BLaER1 (cell line): ENCODE measurements at regions not wholly inside any gene's neighbourhood (a gene's known extent, or its start where the extent isn't known, plus 50 kb on each side); places are given as distances from the start of the nearest gene placed in this dataset.

Experiments used
- H3K27ac ChIP-seq: shearing (Covaris generic); formaldehyde crosslinking; 2 replicates; pipeline ENCODE4 v1.8.1; 2022
- H3K27me3 ChIP-seq: shearing (Covaris generic); formaldehyde crosslinking; 2 replicates; pipeline ENCODE4 v1.8.1; 2022
- H3K36me3 ChIP-seq: shearing (Covaris generic); formaldehyde crosslinking; 2 replicates; pipeline ENCODE4 v1.8.1; 2022
- H3K4me1 ChIP-seq: shearing (Covaris generic); formaldehyde crosslinking; 2 replicates; pipeline ENCODE4 v1.8.1; 2022
- H3K4me2 ChIP-seq: shearing (Covaris generic); formaldehyde crosslinking; 2 replicates; pipeline ENCODE4 v1.8.1; 2022
- H3K4me3 ChIP-seq: shearing (Covaris generic); formaldehyde crosslinking; 2 replicates; pipeline ENCODE4 v1.8.1; 2022
- H3K9ac ChIP-seq: shearing (Covaris generic); formaldehyde crosslinking; 2 replicates; pipeline ENCODE4 v1.8.1; 2022
- H3K9me3 ChIP-seq: shearing (Covaris generic); formaldehyde crosslinking; 2 replicates; pipeline ENCODE4 v1.8.1; 2022
- H4K20me1 ChIP-seq: shearing (Covaris generic); formaldehyde crosslinking; 2 replicates; pipeline ENCODE4 v1.8.1; 2022
- Cebpa-rat ChIP-seq: shearing (Covaris generic); IDR thresholded peaks from 2 replicates; pipeline ENCODE4 v1.8.1; 2022

- H3K9me3 ChIP-seq, result 0 out of 2 replicates have a peak, but pooled peaks cover 4% of the 10 kb centered on the region
- no peak overlapping the region for H3K4me2 ChIP-seq
- no peak for TF ChIP-seq Cebpa-rat
- H3K36me3 ChIP-seq, result no peaks in the 10 kb centered on the region
- H3K4me1 ChIP-seq, result no peaks in the 10 kb centered on the region
- H3K9ac ChIP-seq, result no peak overlapping the region
- H3K27ac ChIP-seq, result no peak overlapping the region
- H4K20me1 ChIP-seq, result no peaks in the 10 kb centered on the region; the same call in 1 of the 2 replicates
- peaks cover 63% of the 10 kb centered on the region for H3K27me3 ChIP-seq
- H3K4me3 ChIP-seq, result no peak overlapping the region
Measured at GRCh38 chrX:124804962-124805361, 458.6 kb downstream of the SH2D1A start.

- Histone ChIP-seq H3K4me1 (no peaks in the 10 kb centered on the region), H3K4me2 (no peak overlapping the region), H3K9me3 (0 out of 2 replicates have a peak, but pooled peaks cover 4% of the 10 kb centered on the region)
Measured at GRCh38 chrX:124805486-124805885, 459.1 kb downstream of the SH2D1A start.

GRCh38 chrX:124814106-124814505 lies 467.7 kb downstream of the SH2D1A start:
- H3K27me3 ChIP-seq, result peaks cover 37% of the 10 kb centered on the region
- H3K27ac ChIP-seq, result no peak overlapping the region
- H3K36me3 ChIP-seq, result no peaks in the 10 kb centered on the region
- no peaks in the 10 kb centered on the region for H4K20me1 ChIP-seq
- H3K4me1 ChIP-seq, result no peaks in the 10 kb centered on the region
- no peak overlapping the region for H3K9ac ChIP-seq
- no peak for TF ChIP-seq Cebpa-rat
- H3K9me3 ChIP-seq, result 0 out of 2 replicates have a peak, but pooled peaks cover 4% of the 10 kb centered on the region
- no peak overlapping the region for H3K4me3 ChIP-seq
- no peak overlapping the region for H3K4me2 ChIP-seq

More at GRCh38 chrX:124805486-124805885, 459.1 kb downstream of the SH2D1A start:
- H3K9ac ChIP-seq, result no peak overlapping the region
- no peak overlapping the region for H3K27ac ChIP-seq
- no peaks in the 10 kb centered on the region for H3K36me3 ChIP-seq
- H3K27me3 ChIP-seq, result peaks cover 63% of the 10 kb centered on the region
- no peaks in the 10 kb centered on the region; the same call in 1 of the 2 replicates for H4K20me1 ChIP-seq
- no peak overlapping the region for H3K4me3 ChIP-seq
- TF ChIP-seq Cebpa-rat, result no peak

GRCh38 chrX:124818033-124818432 lies 471.7 kb downstream of the SH2D1A start:
- peaks cover 63% of the 10 kb centered on the region for H3K27me3 ChIP-seq
- no peaks in the 10 kb centered on the region for H3K9me3 ChIP-seq
- no peaks in the 10 kb centered on the region for H3K36me3 ChIP-seq
- TF ChIP-seq Cebpa-rat, result no peak
- no peak overlapping the region for H3K4me3 ChIP-seq
- H3K9ac ChIP-seq, result no peak overlapping the region
- H3K4me1 ChIP-seq, result no peaks in the 10 kb centered on the region
- H3K27ac ChIP-seq, result no peak overlapping the region
- H4K20me1 ChIP-seq, result no peaks in the 10 kb centered on the region; the same call in 1 of the 2 replicates
- no peak overlapping the region for H3K4me2 ChIP-seq

- no peak overlapping the region for H3K9ac ChIP-seq
- no peak overlapping the region for H3K27ac ChIP-seq
- no peak overlapping the region for H3K4me2 ChIP-seq
- peaks cover 64% of the 10 kb centered on the region for H3K27me3 ChIP-seq
- no peak overlapping the region for H3K4me3 ChIP-seq
- H3K36me3 ChIP-seq, result no peaks in the 10 kb centered on the region
- H3K9me3 ChIP-seq, result no peaks in the 10 kb centered on the region
- no peaks in the 10 kb centered on the region; the same call in 1 of the 2 replicates for H4K20me1 ChIP-seq
- H3K4me1 ChIP-seq, result no peaks in the 10 kb centered on the region
- TF ChIP-seq Cebpa-rat, result no peak
Measured at GRCh38 chrX:124818764-124819163, 472.4 kb downstream of the SH2D1A start.

GRCh38 chrX:124820738-124821137 lies 474.4 kb downstream of the SH2D1A start:
- H3K4me1 ChIP-seq, result no peaks in the 10 kb centered on the region
- no peak overlapping the region for H3K4me2 ChIP-seq
- H3K36me3 ChIP-seq, result no peaks in the 10 kb centered on the region
- H3K9me3 ChIP-seq, result no peaks in the 10 kb centered on the region
- peaks cover 54% of the 10 kb centered on the region for H3K27me3 ChIP-seq
- no peak overlapping the region for H3K9ac ChIP-seq
- no peaks in the 10 kb centered on the region; the same call in 1 of the 2 replicates for H4K20me1 ChIP-seq
- TF ChIP-seq Cebpa-rat, result no peak
- no peak overlapping the region for H3K4me3 ChIP-seq
- no peak overlapping the region for H3K27ac ChIP-seq

- Histone ChIP-seq H4K20me1 (no peaks in the 10 kb centered on the region; the same call in 1 of the 2 replicates), H3K4me2 (no peak overlapping the region), H3K36me3 (no peaks in the 10 kb centered on the region), H3K4me3 (no peak overlapping the region), H3K27me3 (peaks cover 64% of the 10 kb centered on the region), H3K27ac (no peak overlapping the region), H3K9me3 (no peaks in the 10 kb centered on the region), H3K9ac (no peak overlapping the region), H3K4me1 (no peaks in the 10 kb centered on the region)
- TF ChIP-seq Cebpa-rat, result no peak
Measured at GRCh38 chrX:124827258-124827845, 481.0 kb downstream of the SH2D1A start.

GRCh38 chrX:124829930-124830329 lies 483.6 kb downstream of the SH2D1A start:
- no peak overlapping the region for H3K4me2 ChIP-seq
- H3K27ac ChIP-seq, result no peak overlapping the region
- no peaks in the 10 kb centered on the region for H3K9me3 ChIP-seq
- no peaks in the 10 kb centered on the region for H3K4me1 ChIP-seq
- TF ChIP-seq Cebpa-rat, result no peak
- H4K20me1 ChIP-seq, result no peaks in the 10 kb centered on the region; the same call in 1 of the 2 replicates
- H3K36me3 ChIP-seq, result no peaks in the 10 kb centered on the region
- no peak overlapping the region for H3K4me3 ChIP-seq
- no peak overlapping the region for H3K9ac ChIP-seq
- H3K27me3 ChIP-seq, result peaks cover 76% of the 10 kb centered on the region

GRCh38 chrX:124836786-124837185 lies 482.9 kb upstream of the TEX13C start:
- Histone ChIP-seq H3K27ac (no peak overlapping the region), H3K4me1 (no peaks in the 10 kb centered on the region), H3K36me3 (no peaks in the 10 kb centered on the region), H3K27me3 (peaks cover 93% of the 10 kb centered on the region), H3K4me3 (no peak overlapping the region), H3K9ac (no peak overlapping the region), H3K9me3 (no peaks in the 10 kb centered on the region), H3K4me2 (no peak overlapping the region), H4K20me1 (peaks cover 5% of the 10 kb centered on the region; the same call in 1 of the 2 replicates)
- no peak for TF ChIP-seq Cebpa-rat

- H3K27me3 ChIP-seq, result peaks cover 94% of the 10 kb centered on the region
- no peak overlapping the region for H3K27ac ChIP-seq
- H3K9me3 ChIP-seq, result no peaks in the 10 kb centered on the region
- H3K9ac ChIP-seq, result no peak overlapping the region
- H3K4me2 ChIP-seq, result no peak overlapping the region
- H3K4me1 ChIP-seq, result no peaks in the 10 kb centered on the region
- TF ChIP-seq Cebpa-rat, result no peak
- H3K4me3 ChIP-seq, result no peak overlapping the region
- peaks cover 5% of the 10 kb centered on the region; the same call in 1 of the 2 replicates for H4K20me1 ChIP-seq
- no peaks in the 10 kb centered on the region for H3K36me3 ChIP-seq
Measured at GRCh38 chrX:124842205-124842604, 477.5 kb upstream of the TEX13C start.
